ENCODE measurements at regions not wholly inside any gene's neighbourhood (a gene's known extent, or its start where the extent isn't known, plus 50 kb on each side); places are given as distances from the start of the nearest gene placed in this dataset.
A peak's percentile ranks its signal among the peaks of the same experiment; 100 is the strongest.

DNA sequence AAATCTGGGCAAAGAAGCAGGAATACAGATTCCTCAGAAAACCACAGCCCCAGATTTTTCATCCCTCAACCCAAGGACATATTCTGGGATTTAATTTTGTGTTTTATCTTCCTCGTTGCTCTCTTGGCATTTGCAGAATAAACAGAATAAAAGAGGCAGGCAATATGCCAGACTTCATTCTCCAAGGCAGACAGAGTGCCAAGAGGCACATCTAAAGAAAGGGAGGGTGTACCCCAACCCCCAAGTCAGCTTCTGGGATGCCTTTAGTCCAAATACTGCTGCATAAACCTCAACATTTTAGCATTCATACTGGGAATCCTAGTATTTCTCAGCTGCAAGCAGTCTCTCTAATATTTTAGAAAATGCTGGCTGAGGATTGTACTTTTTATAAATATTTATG, 629.2 kb downstream of the KLHL13 start:
- intact Hi-C loops (cut with DNase I), result no loop called here
- peak overlapping the region in 1 of 4 donors; percentile 31 for H3K27ac ChIP-seq (replicated peaks in 1 of 4)
- DNase-seq (ENCODE audit: extremely low spot score), result no peak
- no peaks in the 10 kb centered on the region for H3K27me3 ChIP-seq
- H3K4me3 ChIP-seq, result no peak overlapping the region
- no peaks in the 10 kb centered on the region for H3K9me3 ChIP-seq
- no peaks in the 10 kb centered on the region for H3K36me3 ChIP-seq
- TF ChIP-seq EP300 (IDR thresholded peaks at IDR 0.05) (no peak), CTCF (IDR thresholded peaks at IDR 0.05) (no peak), POLR2AphosphoS5 (IDR thresholded peaks at IDR 0.05) (no peak), POLR2A (IDR thresholded peaks at IDR 0.05; ENCODE audit: low read depth) (no peak)
- WGBS, result 0% methylated on average over 1 of the region's 1 CpG
- H3K4me1 ChIP-seq, result peaks cover 0 to 13% (median 11%) of the 10 kb centered on the region in 4 donors

- TF ChIP-seq CTCF (IDR thresholded peaks at IDR 0.05), result no peak
- no peak for TF ChIP-seq POLR2A (IDR thresholded peaks at IDR 0.05; ENCODE audit: low read depth)
- TF ChIP-seq POLR2AphosphoS5 (IDR thresholded peaks at IDR 0.05), result no peak
- TF ChIP-seq EP300 (IDR thresholded peaks at IDR 0.05), result no peak
- 80% methylated on average over 6 of the region's 6 CpGs for WGBS
- Histone ChIP-seq H3K4me1 (peaks cover 0 to 13% (median 11%) of the 10 kb centered on the region in 4 donors), H3K9me3 (no peaks in the 10 kb centered on the region), H3K36me3 (no peaks in the 10 kb centered on the region), H3K27ac (replicated peaks in 1 of 4) (no peak overlapping the region), H3K4me3 (no peak overlapping the region), H3K27me3 (no peaks in the 10 kb centered on the region)
- intact Hi-C loops (cut with DNase I), result no loop called here
- DNase-seq (ENCODE audit: extremely low spot score), result no peak
Observed at GRCh38 chrX:117483950-117484349, 632.7 kb downstream of the KLHL13 start.

DNA sequence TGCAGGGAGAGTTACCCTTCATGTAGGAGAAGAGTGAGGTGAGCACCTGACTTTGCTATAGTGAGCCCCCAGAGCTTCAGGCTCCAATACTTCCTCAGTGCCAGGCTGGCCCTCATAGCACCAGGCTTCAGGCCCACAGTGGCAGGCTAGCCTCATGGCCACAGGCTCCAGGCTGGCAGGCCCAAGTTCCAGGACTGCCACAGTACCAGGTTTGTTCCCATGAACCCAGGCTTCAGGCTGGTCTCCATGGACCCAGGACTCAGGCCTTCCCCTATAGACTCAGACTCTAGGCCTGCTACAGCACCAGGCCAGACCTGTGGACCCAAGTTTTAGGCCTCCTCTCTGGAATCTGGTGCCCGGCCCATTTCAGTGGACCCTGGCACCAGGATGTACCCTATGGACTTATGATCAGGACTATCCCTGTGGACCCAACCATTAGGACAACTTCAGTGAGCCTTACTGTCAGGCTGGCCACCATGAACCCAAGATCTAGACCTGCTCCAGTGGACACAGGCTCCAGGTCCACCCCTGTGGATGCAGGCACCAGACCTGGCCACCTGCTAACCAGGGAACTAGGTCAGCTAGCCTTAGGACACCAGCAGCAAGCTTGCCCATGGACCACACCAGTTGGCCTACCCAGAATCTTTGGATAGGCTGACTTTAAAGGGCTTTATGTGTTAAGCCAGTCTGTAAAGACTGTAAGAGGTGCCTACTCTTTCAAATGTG, 658.2 kb downstream of the KLHL13 start:
- Histone ChIP-seq H3K36me3 (no peaks in the 10 kb centered on the region), H3K27me3 (no peaks in the 10 kb centered on the region), H3K27ac (replicated peaks in 1 of 4) (no peak overlapping the region), H3K4me3 (no peak overlapping the region), H3K9me3 (peaks cover 0 to 32% (median 0%) of the 10 kb centered on the region in 4 donors), H3K4me1 (no peaks in the 10 kb centered on the region)
- intact Hi-C loops (cut with DNase I), result no loop called here
- TF ChIP-seq EP300 (IDR thresholded peaks at IDR 0.05), result no peak
- WGBS, result 83% methylated on average over 1 of the region's 1 CpG
- DNase-seq (ENCODE audit: extremely low spot score), result no peak

GRCh38 chrX:117455787-117456186, 660.8 kb downstream of the KLHL13 start:
- no peak overlapping the region for H3K27ac ChIP-seq (replicated peaks in 1 of 4)
- no peaks in the 10 kb centered on the region for H3K36me3 ChIP-seq
- no peak for DNase-seq (ENCODE audit: extremely low spot score)
- H3K9me3 ChIP-seq, result peaks cover 0 to 19% (median 0%) of the 10 kb centered on the region in 4 donors
- TF ChIP-seq CTCF (IDR thresholded peaks at IDR 0.05) (no peak), POLR2AphosphoS5 (IDR thresholded peaks at IDR 0.05) (no peak), POLR2A (IDR thresholded peaks at IDR 0.05; ENCODE audit: low read depth) (no peak), EP300 (IDR thresholded peaks at IDR 0.05) (no peak)
- intact Hi-C loops (cut with DNase I), result no loop called here
- H3K4me3 ChIP-seq, result no peak overlapping the region
- WGBS, result 70% methylated on average over 3 of the region's 3 CpGs
- no peaks in the 10 kb centered on the region for H3K27me3 ChIP-seq
- H3K4me1 ChIP-seq, result no peaks in the 10 kb centered on the region

DNA sequence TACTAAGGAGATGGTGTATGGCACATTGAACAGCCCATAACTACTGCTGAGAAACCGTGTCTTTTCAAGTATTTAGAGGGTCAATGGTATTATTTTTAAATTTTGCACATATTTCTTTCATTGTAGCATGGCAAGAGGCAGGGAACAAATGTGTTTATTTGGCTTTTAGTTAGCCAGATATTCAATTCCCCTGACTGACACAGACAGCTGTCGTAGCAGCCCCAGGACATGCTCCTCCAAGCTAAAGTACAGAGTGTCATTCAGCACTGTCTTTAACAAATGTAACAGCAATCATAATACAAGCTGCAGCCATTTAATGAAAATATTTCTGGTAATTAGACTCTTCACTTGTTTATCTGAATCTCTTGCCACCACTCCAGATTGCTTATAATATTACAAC, 687.1 kb downstream of the KLHL13 start:
- no peaks in the 10 kb centered on the region for H3K27me3 ChIP-seq
- H3K27ac ChIP-seq (replicated peaks in 1 of 4), result no peak overlapping the region
- no peaks in the 10 kb centered on the region for H3K4me1 ChIP-seq
- no peaks in the 10 kb centered on the region for H3K36me3 ChIP-seq
- H3K4me3 ChIP-seq, result no peak overlapping the region
- peaks cover 0 to 5% (median 0%) of the 10 kb centered on the region in 4 donors for H3K9me3 ChIP-seq
- no peak for TF ChIP-seq CTCF (IDR thresholded peaks at IDR 0.05)
- TF ChIP-seq POLR2A (IDR thresholded peaks at IDR 0.05; ENCODE audit: low read depth), result no peak
- TF ChIP-seq EP300 (IDR thresholded peaks at IDR 0.05), result no peak
- TF ChIP-seq POLR2AphosphoS5 (IDR thresholded peaks at IDR 0.05), result no peak
- WGBS, result 77% methylated on average over 2 of the region's 2 CpGs
- intact Hi-C loops (cut with DNase I), result no loop called here
- no peak for DNase-seq (ENCODE audit: extremely low spot score)

Data from esophagus muscularis mucosa (tissue), 4 donors.